HG03469 (cell line): ENCODE measurements at regions not wholly inside any gene's neighbourhood (a gene's known extent, or its start where the extent isn't known, plus 50 kb on each side); places are given as distances from the start of the nearest gene placed in this dataset.

ENCODE experiments used
- ATAC-seq: cut with Tn5 transposase; IDR thresholded peaks from one replicate; pipeline ENCODE4 v1.9.1; 2021; ENCODE audit warnings: mild to moderate bottlenecking, moderate library complexity, moderate number of reproducible peaks; ENCODE audit not compliant: unreplicated experiment

DNA sequence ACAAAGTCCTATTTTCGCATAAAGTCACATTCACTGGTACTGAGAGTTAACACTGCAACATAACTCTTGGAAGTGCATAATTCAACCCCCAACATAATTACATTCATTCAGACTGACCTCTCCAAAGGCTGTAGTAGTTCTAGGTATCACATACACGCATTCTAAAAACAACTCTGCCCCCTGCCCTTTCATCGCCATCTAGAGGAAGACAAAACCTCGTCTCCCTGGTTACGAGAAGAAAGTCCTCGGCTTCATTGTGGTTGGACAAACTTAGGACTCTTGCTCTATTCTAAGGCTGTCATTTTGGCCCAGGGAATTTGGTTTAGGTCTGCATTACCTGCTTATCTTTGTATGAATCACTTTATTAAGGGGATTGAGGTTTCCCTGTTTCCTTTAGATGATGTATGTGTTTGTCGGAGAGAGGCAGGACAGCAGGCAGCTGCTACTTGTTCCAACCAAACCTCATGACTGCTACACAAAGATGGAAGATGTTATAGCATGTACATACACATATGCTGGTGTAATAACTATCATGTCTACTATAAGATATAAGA lies 215.4 kb upstream of the NRXN1 start:
- ATAC-seq = no peak

GRCh38 chr2:51243892-51244535 lies 212.1 kb upstream of the NRXN1 start:
- ATAC-seq = no peak

DNA sequence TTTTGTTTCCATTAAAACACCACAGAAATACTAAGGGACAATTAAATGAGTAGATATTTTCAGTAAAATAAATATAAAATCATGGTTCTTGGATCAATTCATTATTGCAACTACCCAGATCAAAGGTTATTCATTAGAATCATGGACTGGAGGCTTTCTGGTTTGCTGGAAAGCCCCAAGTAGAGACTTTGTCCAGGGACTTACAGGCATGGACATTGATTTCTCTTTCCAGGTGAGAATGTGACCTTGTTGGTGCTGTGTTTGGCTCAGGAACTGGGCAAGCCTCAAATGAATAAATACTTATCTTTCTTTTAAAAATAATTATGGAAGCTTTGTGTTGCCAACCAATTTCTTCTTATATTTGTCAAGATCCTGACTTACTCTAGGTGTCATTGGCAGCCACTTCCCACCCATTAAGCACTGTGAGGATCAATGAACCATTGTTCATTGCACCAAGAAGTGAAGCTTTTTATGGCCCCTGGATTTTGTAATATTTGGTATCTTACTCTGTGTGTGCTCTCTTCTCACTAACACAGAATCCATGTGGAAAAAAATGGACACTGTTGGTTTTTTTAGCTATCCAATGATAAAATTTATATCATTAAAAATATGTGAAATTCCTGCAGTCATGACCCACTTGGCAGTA lies 205.8 kb upstream of the NRXN1 start:
- no peak for ATAC-seq

DNA sequence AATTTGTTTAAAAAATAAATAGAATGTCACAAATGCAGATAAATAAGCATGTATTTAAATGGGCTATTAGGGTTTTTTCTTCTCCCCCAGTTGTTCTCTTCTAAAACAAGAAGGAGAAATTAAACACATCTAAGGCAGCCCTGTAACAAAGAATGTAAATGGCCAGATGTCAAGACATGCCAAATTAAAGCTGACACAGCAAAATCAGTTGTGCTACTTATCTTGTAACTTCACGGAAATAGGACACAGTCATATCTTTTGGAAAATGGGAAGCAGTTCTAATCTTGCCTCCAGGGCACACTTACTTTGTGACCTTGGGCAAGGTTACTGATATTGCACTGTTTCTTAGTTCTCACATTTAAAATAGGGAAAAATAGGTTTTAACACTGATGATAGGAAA lies 200.1 kb upstream of the NRXN1 start:
- ATAC-seq = no peak

DNA sequence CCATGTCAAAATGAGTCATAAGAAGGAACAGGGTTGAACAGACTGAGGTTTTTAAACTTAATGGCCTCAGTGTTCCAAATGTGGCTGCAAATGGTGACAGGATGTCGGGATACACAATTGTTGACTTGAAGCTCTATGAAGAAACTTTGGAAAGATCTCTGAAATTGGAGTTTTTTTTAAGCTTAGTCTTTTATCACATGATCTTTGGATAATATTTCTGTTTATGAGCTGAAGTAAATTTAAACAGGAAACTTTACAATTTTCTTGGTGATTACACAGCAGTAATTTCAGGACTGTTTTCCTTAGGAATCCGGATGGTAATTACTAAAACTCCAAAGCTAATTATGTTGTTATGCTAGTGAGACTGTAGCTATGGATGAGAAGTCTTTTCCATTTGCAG lies 199.1 kb upstream of the NRXN1 start:
- no peak for ATAC-seq

GRCh38 chr2:51225377-51225776 lies 193.4 kb upstream of the NRXN1 start:
- ATAC-seq = no peak

- no peak for ATAC-seq
Observed at GRCh38 chr2:51224790-51225189, 192.9 kb upstream of the NRXN1 start.

- ATAC-seq = no peak
Observed at GRCh38 chr2:51222106-51222505, 190.2 kb upstream of the NRXN1 start.

DNA sequence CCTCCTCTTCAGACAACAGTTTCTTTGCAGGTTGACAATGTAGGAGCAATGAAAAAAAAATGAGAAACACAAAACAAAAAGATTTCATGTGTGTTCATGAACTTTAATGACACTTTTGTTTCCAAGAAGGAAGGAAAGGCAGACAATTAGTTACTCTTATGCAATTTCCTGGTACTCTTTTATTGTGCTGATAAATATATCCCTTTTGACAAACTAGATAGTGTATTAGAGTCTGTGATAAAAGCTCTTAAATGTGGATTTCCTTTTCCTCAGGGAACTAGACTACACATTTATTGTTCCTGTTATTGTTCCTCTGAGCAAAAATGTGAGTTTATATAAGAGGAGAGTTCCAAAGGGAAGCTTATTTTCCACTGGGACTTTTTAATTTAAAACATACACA lies 188.7 kb upstream of the NRXN1 start:
- no peak for ATAC-seq

DNA sequence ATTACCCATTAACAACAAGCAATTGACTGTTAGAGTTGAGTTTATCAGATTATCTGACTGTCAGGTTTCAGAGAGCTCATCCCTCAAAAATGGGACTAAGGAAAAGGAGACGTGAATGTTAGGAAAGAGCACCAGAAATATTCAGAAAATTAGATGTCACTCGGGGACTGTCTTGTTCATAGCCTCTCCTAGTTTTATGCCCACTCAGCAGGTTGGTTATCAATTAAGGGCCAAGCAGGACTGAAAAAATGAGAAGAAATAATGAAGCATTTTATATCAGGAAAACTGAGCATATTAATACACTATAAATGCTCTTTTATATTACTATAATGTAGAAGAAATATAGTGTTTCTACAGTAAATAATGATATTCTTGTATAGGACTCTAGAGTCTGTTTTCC lies 188.1 kb upstream of the NRXN1 start:
- ATAC-seq = no peak

- ATAC-seq = no peak
Observed at GRCh38 chr2:51219468-51219867, 187.5 kb upstream of the NRXN1 start.

GRCh38 chr2:51218047-51218446 lies 186.1 kb upstream of the NRXN1 start:
- no peak for ATAC-seq

GRCh38 chr2:51213826-51214225 lies 181.9 kb upstream of the NRXN1 start:
- ATAC-seq = no peak

DNA sequence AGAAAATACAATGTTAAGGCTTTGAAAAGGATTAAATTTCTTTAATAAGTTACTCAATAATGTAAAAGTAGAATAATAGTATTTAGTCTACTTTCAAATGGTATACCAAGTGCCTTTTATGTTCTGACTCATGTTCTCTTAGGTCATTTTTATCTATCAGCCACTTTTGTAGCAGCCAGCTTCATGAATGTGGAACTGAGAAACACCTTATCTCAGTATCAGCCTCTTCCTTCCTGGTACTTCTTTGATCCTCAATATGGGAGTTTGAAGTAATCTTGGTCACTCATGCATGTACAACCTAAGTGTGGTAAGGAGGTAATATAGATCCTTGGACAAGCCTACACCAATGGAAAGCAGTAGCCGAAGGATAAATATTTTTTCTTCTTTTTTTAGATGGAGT lies 180.4 kb upstream of the NRXN1 start:
- ATAC-seq = no peak

DNA sequence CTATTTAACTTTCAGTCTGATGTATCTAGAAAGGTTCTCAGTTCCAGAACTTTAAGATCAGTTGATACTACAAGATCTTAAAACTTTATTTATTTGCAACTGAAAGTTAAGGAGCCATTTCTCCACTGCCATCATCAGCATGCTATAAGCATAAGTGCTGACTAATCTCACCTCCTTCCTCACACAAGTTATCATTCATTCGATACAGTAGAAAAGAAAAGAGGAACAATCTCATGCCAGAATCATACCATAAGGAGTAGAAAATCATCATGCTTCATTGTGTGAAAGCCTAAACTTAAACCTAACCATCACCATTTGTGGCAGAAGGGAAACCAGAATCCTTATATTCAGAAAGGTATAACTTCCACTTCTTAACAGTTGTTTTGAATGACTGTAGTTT lies 176.6 kb upstream of the NRXN1 start:
- ATAC-seq = no peak

DNA sequence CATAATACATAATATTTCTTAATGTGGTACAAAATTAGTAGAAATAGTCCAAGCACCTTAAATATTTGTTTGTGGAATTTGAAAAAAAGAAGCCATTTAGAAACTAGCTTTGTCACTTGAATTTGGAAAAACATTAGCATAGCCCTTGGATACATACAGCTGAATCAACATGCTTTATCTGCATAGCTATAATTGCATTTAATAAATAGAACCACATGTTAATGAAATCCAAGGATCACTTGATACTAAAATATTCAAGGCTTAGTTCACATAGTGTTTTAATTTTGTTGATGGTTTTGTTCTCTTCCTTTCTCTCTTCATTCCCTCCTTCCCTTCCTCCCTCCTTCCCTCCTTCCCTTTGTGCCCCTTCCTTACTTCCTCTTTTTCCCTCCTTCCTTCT lies 169.4 kb upstream of the NRXN1 start:
- ATAC-seq = no peak

DNA sequence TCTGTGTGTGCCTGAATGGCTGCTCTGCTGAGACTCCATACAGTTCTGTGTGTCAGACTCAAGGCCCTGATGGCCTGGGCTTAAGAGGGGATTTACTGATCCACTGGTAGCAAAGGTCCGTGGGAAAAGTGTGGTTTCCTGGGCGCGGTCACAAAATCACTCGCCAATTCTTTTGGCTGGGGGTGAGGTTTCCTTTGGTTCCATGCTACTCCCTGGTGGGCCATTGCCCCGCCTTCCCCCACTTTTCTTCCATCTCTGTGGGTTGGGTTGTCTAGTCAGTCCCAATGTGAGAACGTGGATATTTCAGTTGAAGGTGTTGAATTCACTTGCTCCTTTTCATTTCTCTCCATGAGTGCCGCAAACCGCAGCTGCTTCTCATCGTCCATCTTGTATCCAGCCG lies 162.7 kb upstream of the NRXN1 start:
- no peak for ATAC-seq

DNA sequence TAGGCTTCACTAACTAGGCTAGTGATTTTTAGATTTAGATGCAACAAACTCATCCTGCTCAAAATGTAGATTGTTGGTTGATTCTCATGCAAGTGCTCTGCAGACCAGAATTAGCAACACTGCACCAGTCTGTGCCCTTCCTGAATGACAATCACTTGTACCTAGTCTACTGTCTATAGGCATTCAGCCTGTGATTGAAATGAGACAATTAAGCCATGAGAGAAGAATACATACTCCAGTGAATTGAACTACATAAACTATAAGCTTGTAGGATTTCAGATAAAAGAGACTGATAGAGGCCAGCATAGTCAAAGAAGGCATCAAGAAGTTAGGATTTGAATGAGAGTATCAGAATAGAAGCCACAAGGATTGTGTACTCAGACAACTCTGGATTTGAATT lies 138.3 kb upstream of the NRXN1 start:
- no peak for ATAC-seq

GRCh38 chr2:51165534-51166260 lies 133.8 kb upstream of the NRXN1 start:
- no peak for ATAC-seq

- no peak for ATAC-seq
Observed at GRCh38 chr2:51158251-51158650, 126.3 kb upstream of the NRXN1 start.

DNA sequence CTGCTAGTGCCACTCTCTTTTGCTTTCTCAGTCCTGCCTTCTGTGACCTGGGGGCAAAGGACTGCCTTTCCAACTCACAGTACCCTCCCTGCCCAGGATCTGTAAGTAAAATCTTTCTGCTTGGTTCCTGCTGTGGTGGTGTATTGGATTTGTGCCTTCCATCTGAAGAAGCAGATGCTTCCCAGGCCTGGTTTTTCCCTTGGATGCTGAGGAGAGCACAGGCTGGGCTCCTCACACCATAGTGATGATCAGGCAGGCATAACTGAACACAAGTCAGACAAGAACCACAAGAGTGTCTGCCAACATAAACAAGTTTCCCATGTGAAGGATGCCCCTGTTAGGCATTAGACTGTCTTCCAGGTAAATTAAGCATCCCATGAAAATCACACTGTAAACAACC lies 121.3 kb upstream of the NRXN1 start:
- no peak for ATAC-seq
